Vagina (tissue), 2 donors: ENCODE measurements at regions not wholly inside any gene's neighbourhood (a gene's known extent, or its start where the extent isn't known, plus 50 kb on each side); places are given as distances from the start of the nearest gene placed in this dataset.
"Not testable (repeated sequence)": the region's sequence is repeated elsewhere in the genome, so short reads cannot be mapped to it uniquely, and the experiment has no call there.

Source experiments
- DNase-seq, 2 donors: peaks; one replicate each; pipeline ENCODE4 v3.0.0-alpha.2; 2017; ENCODE audit errors: extremely low spot score in 2 of 2
- H3K27ac ChIP-seq: fragments of 200-600 bp; sonication (generic); one replicate; pipeline ENCODE4 v1.5.1; 2019
- H3K27me3 ChIP-seq: fragments of 200-600 bp; sonication (generic); one replicate; pipeline ENCODE4 v1.5.1; 2019
- H3K36me3 ChIP-seq, 2 donors: fragments of 200-600 bp; sonication (generic); one replicate each; pipeline ENCODE4 v1.5.1; 2017 to 2019
- H3K4me1 ChIP-seq: fragments of 200-600 bp; sonication (generic); one replicate; pipeline ENCODE4 v1.5.1; 2019
- H3K4me3 ChIP-seq, 2 donors: fragments of 200-600 bp; sonication (generic); 1 replicate in 1 of 2; 2 replicates in 1 of 2; pipeline ENCODE4 v1.5.1; 2016 to 2019
- H3K9me3 ChIP-seq: fragments of 200-600 bp; sonication (generic); one replicate; pipeline ENCODE4 v1.5.1; 2019
- CTCF ChIP-seq, 3 experiments: fragments of 450-650 bp in 2 of 3; fragments of 200-600 bp in 1 of 3; sonication (generic) in 1 of 3; IDR thresholded peaks; one replicate each; pipeline ENCODE4 v1.5.1; 2017 to 2019; ENCODE audit warnings: antibody characterized with exemption in 3 of 3, mild to moderate bottlenecking in 2 of 3, moderate library complexity in 2 of 3
- POLR2A ChIP-seq, 2 donors: fragments of 450-650 bp; IDR thresholded peaks; one replicate each; pipeline ENCODE4 v1.6.1; 2017; ENCODE audit warnings: antibody characterized with exemption in 2 of 2, mild to moderate bottlenecking in 2 of 2, moderate library complexity in 2 of 2
- POLR2AphosphoS5 ChIP-seq, 2 donors: sonication (generic); formaldehyde crosslinking; IDR thresholded peaks; one replicate each; pipeline ENCODE4 v1.9.0; 2017; ENCODE audit warnings: antibody characterized with exemption in 2 of 2, mild to moderate bottlenecking in 2 of 2, low read depth in 1 of 2; ENCODE audit not compliant: insufficient read depth in 1 of 2
- intact Hi-C: fragments of 100-400 bp; cut with DNase I; formaldehyde crosslinking; loops from one replicate; pipeline ENCODE4 v1.15.1; 2023

- H3K4me3 ChIP-seq = no peak overlapping the region
- no peaks in the 10 kb centered on the region for H3K27me3 ChIP-seq
- TF ChIP-seq CTCF (IDR thresholded peaks at IDR 0.05) (no peak), POLR2A (IDR thresholded peaks at IDR 0.05) (no peak), POLR2AphosphoS5 (IDR thresholded peaks at IDR 0.05; ENCODE audit: insufficient read depth in 1 of 2, low read depth in 1 of 2) (no peak)
- no peaks in the 10 kb centered on the region for H3K36me3 ChIP-seq
- intact Hi-C loops = no loop called here
- H3K4me1 ChIP-seq = no peaks in the 10 kb centered on the region
- H3K9me3 ChIP-seq = no peaks in the 10 kb centered on the region
- DNase-seq = no peak
- no peak overlapping the region for H3K27ac ChIP-seq
These were observed 780.6 kb downstream of the BRINP3 start for GRCh38 chr1:189697113-189697512.

- no peak for DNase-seq
- no peaks in the 10 kb centered on the region for H3K36me3 ChIP-seq
These were observed 776.1 kb downstream of the BRINP3 start for GRCh38 chr1:189701606-189702005.

GRCh38 chr1:189706594-189706993 is 771.1 kb downstream of the BRINP3 start:
- intact Hi-C loops = no loop called here
- H3K36me3 ChIP-seq = no peaks in the 10 kb centered on the region
- H3K4me3 ChIP-seq = no peak overlapping the region
- H3K4me1 ChIP-seq = no peaks in the 10 kb centered on the region
- H3K9me3 ChIP-seq = no peaks in the 10 kb centered on the region
- H3K27me3 ChIP-seq = no peaks in the 10 kb centered on the region
- no peak for TF ChIP-seq POLR2A (IDR thresholded peaks at IDR 0.05)
- no peak for TF ChIP-seq CTCF (IDR thresholded peaks at IDR 0.05)
- no peak for TF ChIP-seq POLR2AphosphoS5 (IDR thresholded peaks at IDR 0.05; ENCODE audit: insufficient read depth in 1 of 2, low read depth in 1 of 2)
- DNase-seq = no peak
- no peak overlapping the region for H3K27ac ChIP-seq

More at GRCh38 chr1:189701606-189702005, 776.1 kb downstream of the BRINP3 start:
- Histone ChIP-seq H3K4me3 (no peak overlapping the region), H3K4me1 (no peaks in the 10 kb centered on the region), H3K9me3 (no peaks in the 10 kb centered on the region), H3K27me3 (no peaks in the 10 kb centered on the region), H3K27ac (no peak overlapping the region)
- intact Hi-C loops = no loop called here
- TF ChIP-seq CTCF (IDR thresholded peaks at IDR 0.05) = no peak
- TF ChIP-seq POLR2AphosphoS5 (IDR thresholded peaks at IDR 0.05; ENCODE audit: insufficient read depth in 1 of 2, low read depth in 1 of 2) = no peak
- TF ChIP-seq POLR2A (IDR thresholded peaks at IDR 0.05) = no peak

GRCh38 chr1:189708674-189709073 is 769.0 kb downstream of the BRINP3 start:
- intact Hi-C loops = no loop called here
- no peak overlapping the region for H3K27ac ChIP-seq
- H3K27me3 ChIP-seq = no peaks in the 10 kb centered on the region
- no peaks in the 10 kb centered on the region for H3K36me3 ChIP-seq
- H3K4me3 ChIP-seq = no peak overlapping the region
- H3K4me1 ChIP-seq = no peaks in the 10 kb centered on the region
- DNase-seq = no peak
- no peaks in the 10 kb centered on the region for H3K9me3 ChIP-seq
- TF ChIP-seq CTCF (IDR thresholded peaks at IDR 0.05) (no peak), POLR2AphosphoS5 (IDR thresholded peaks at IDR 0.05; ENCODE audit: insufficient read depth in 1 of 2, low read depth in 1 of 2) (no peak), POLR2A (IDR thresholded peaks at IDR 0.05) (no peak)

- DNase-seq, H3K27ac ChIP-seq, H3K27me3 ChIP-seq, H3K9me3 ChIP-seq, intact Hi-C loops, H3K4me1 ChIP-seq, H3K4me3 ChIP-seq, H3K36me3 ChIP-seq: not testable (repeated sequence)
These were observed 759.4 kb downstream of the BRINP3 start for GRCh38 chr1:189718147-189718795.
